HepG2 (cell line): ENCODE measurements at regions not wholly inside any gene's neighbourhood (a gene's known extent, or its start where the extent isn't known, plus 50 kb on each side); places are given as distances from the start of the nearest gene placed in this dataset.

Source experiments
- ARNTL ChIP-seq: sonication (generic); formaldehyde crosslinking; IDR thresholded peaks from 2 replicates; pipeline ENCODE4 v1.4.0; 2020; ENCODE audit warnings: mild to moderate bottlenecking, missing genetic modification reagents
- HMGXB4 ChIP-seq, 2 experiments: sonication (generic) in 1 of 2; formaldehyde crosslinking in 1 of 2; IDR thresholded peaks; 2 replicates each; pipeline versions ENCODE4 v1.4.0 to v1.6.1; 2018 to 2020; ENCODE audit warnings: missing genetic modification reagents in 2 of 2, borderline replicate concordance in 1 of 2, low read depth in 1 of 2, mild to moderate bottlenecking in 1 of 2, missing biosample characterization in 1 of 2
- NONO ChIP-seq, 2 experiments: fragments of 450-650 bp in 1 of 2; sonication (generic) in 1 of 2; formaldehyde crosslinking in 1 of 2; IDR thresholded peaks in 1 of 2; conservative IDR thresholded peaks in 1 of 2; 2 replicates each; pipeline versions ENCODE4 v1.6.1 to v1.8.0; 2017 to 2022; ENCODE audit warnings: mild to moderate bottlenecking in 1 of 2, missing genetic modification reagents in 1 of 2, moderate library complexity in 1 of 2
- NR2F2 ChIP-seq: IDR thresholded peaks from 2 replicates; pipeline ENCODE4 v1.6.1; 2012; ENCODE audit warnings: low read depth, inconsistent platforms, borderline replicate concordance
- PHF20 ChIP-seq: sonication (generic); formaldehyde crosslinking; IDR thresholded peaks from 2 replicates; pipeline ENCODE4 v1.5.0; 2020; ENCODE audit warnings: mild to moderate bottlenecking, missing genetic modification reagents
- SP5 ChIP-seq: IDR thresholded peaks from 2 replicates; pipeline ENCODE4 v1.6.1; 2016; ENCODE audit warnings: low read depth, borderline replicate concordance
- ZFP91 ChIP-seq: sonication (generic); formaldehyde crosslinking; IDR thresholded peaks from 2 replicates; pipeline ENCODE4 v1.9.0; 2022; ENCODE audit warnings: missing genetic modification reagents, mild to moderate bottlenecking, borderline replicate concordance
- ZNF335 ChIP-seq: sonication (generic); formaldehyde crosslinking; IDR thresholded peaks from 2 replicates; pipeline ENCODE4 v1.4.0; 2020; ENCODE audit warnings: missing genetic modification reagents
- ZSCAN31 ChIP-seq: sonication (generic); formaldehyde crosslinking; IDR thresholded peaks from 2 replicates; pipeline ENCODE4 v1.5.0; 2020; ENCODE audit warnings: low read depth, mild to moderate bottlenecking, missing genetic modification reagents
- TF ChIP-seq, protein P1 (sequence below): sonication (generic); formaldehyde crosslinking; IDR thresholded peaks from 2 replicates; pipeline ENCODE4 v1.5.0; 2020; ENCODE audit warnings: mild to moderate bottlenecking, missing genetic modification reagents
- TF ChIP-seq, protein P2 (sequence below): sonication (generic); formaldehyde crosslinking; IDR thresholded peaks from 2 replicates; pipeline ENCODE4 v1.5.1; 2020; ENCODE audit warnings: missing genetic modification reagents, mild to moderate bottlenecking, borderline replicate concordance

DNA sequence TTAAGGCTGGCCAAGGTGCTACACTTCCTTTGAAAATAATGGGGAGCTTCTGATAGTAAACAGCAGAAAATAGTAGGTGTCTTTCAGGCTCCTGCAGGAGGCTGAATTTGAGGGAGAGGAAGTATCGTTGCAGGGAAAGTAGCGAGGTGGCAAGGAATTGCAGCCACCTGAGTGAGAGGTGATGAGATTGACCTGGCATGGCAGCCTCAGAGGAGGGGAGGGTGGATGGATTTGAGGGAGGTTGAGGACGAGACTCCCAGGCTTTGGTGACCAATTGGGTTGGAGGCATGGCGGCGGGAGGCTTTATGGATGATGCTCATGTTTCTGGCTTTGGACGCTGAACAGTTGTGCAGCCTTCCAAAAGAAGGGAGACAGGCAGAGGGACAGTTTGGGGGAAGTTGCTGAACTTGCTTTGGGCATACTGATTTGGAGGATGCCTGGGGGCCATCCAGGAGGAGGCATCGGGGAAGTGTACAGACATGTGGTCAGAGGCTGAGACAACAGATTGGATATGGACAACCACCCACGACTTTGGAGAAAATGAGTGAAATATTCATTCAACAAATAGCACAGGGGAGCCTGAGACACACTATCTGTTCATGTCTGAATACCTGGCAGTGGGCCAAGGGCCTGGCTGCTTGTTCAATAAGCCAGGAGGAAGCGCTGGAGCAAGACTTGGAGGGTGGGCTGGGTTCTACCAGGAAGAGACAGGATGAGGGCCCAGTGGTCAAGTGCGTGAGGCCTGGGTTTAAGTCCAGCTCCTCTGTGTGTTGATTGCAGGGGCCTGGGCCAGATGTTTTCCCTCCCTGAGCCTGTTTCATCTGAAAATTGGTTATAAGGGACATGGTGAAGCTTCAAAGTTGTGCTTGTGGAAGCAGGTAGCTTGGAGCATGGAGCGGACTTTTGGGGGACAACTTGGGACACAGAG is 113.2 kb downstream of the CEBPB start (continued):
- TF ChIP-seq HMGXB4 (CRISPR knock-in tag; IDR thresholded peaks at IDR 0.05; ENCODE audit: borderline replicate concordance in 1 of 2, low read depth in 1 of 2): peak in 1 of 2 experiments; percentile 60; a peak in 1 of 4 replicates
- no peak for TF ChIP-seq NONO (IDR thresholded peaks at IDR 0.05)
- TF ChIP-seq NONO (CRISPR knock-in tag; conservative IDR thresholded peaks at IDR 0.05): 0 out of 2 replicates have a peak, but pooled peaks have one; percentile 16
- TF ChIP-seq ZNF335 (CRISPR knock-in tag): no peak
- 0 out of 2 replicates have a peak, but pooled peaks have one; percentile 3 for TF ChIP-seq NR2F2
- 0 out of 2 replicates have a peak, but pooled peaks have one; percentile 16 for TF ChIP-seq PHF20
- TF ChIP-seq, protein P1, sequence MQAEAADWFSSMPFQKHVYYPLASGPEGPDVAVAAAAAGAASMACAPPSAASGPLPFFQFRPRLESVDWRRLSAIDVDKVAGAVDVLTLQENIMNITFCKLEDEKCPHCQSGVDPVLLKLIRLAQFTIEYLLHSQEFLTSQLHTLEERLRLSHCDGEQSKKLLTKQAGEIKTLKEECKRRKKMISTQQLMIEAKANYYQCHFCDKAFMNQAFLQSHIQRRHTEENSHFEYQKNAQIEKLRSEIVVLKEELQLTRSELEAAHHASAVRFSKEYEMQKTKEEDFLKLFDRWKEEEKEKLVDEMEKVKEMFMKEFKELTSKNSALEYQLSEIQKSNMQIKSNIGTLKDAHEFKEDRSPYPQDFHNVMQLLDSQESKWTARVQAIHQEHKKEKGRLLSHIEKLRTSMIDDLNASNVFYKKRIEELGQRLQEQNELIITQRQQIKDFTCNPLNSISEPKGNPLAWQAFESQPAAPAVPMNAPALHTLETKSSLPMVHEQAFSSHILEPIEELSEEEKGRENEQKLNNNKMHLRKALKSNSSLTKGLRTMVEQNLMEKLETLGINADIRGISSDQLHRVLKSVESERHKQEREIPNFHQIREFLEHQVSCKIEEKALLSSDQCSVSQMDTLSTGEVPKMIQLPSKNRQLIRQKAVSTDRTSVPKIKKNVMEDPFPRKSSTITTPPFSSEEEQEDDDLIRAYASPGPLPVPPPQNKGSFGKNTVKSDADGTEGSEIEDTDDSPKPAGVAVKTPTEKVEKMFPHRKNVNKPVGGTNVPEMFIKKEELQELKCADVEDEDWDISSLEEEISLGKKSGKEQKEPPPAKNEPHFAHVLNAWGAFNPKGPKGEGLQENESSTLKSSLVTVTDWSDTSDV: no peak; the same call in 1 of the 2 replicates
- TF ChIP-seq ARNTL (CRISPR knock-in tag): peak; percentile 60; the same call in 1 of the 2 replicates
- 0 out of 2 replicates have a peak, but pooled peaks have one; percentile 12 for TF ChIP-seq SP5
- TF ChIP-seq ZSCAN31 (CRISPR knock-in tag): peak; percentile 80; the same call in 1 of the 2 replicates
- 0 out of 2 replicates have a peak, but pooled peaks have one; percentile 74 for TF ChIP-seq ZFP91 (CRISPR knock-in tag)
- TF ChIP-seq, protein P2, sequence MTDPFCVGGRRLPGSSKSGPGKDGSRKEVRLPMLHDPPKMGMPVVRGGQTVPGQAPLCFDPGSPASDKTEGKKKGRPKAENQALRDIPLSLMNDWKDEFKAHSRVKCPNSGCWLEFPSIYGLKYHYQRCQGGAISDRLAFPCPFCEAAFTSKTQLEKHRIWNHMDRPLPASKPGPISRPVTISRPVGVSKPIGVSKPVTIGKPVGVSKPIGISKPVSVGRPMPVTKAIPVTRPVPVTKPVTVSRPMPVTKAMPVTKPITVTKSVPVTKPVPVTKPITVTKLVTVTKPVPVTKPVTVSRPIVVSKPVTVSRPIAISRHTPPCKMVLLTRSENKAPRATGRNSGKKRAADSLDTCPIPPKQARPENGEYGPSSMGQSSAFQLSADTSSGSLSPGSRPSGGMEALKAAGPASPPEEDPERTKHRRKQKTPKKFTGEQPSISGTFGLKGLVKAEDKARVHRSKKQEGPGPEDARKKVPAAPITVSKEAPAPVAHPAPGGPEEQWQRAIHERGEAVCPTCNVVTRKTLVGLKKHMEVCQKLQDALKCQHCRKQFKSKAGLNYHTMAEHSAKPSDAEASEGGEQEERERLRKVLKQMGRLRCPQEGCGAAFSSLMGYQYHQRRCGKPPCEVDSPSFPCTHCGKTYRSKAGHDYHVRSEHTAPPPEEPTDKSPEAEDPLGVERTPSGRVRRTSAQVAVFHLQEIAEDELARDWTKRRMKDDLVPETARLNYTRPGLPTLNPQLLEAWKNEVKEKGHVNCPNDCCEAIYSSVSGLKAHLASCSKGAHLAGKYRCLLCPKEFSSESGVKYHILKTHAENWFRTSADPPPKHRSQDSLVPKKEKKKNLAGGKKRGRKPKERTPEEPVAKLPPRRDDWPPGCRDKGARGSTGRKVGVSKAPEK (CRISPR knock-in tag): 0 out of 2 replicates have a peak, but pooled peaks have one; percentile 16
